Limb (tissue), 2 donors: ENCODE measurements at regions not wholly inside any gene's neighbourhood (a gene's known extent, or its start where the extent isn't known, plus 50 kb on each side); places are given as distances from the start of the nearest gene placed in this dataset.
"Not testable (repeated sequence)": the region's sequence is repeated elsewhere in the genome, so short reads cannot be mapped to it uniquely, and the experiment has no call there.

Experiments used
- DNase-seq, 2 donors: peaks; one replicate each; pipeline ENCODE4 v3.0.0-alpha.2; 2016; ENCODE audit errors: extremely low spot score in 2 of 2

GRCh38 chr3:174336784-174337183, 522.4 kb upstream of the NAALADL2 start:
- no peak for DNase-seq

GRCh38 chr3:174337227-174337626, 521.9 kb upstream of the NAALADL2 start:
- no peak for DNase-seq

DNA sequence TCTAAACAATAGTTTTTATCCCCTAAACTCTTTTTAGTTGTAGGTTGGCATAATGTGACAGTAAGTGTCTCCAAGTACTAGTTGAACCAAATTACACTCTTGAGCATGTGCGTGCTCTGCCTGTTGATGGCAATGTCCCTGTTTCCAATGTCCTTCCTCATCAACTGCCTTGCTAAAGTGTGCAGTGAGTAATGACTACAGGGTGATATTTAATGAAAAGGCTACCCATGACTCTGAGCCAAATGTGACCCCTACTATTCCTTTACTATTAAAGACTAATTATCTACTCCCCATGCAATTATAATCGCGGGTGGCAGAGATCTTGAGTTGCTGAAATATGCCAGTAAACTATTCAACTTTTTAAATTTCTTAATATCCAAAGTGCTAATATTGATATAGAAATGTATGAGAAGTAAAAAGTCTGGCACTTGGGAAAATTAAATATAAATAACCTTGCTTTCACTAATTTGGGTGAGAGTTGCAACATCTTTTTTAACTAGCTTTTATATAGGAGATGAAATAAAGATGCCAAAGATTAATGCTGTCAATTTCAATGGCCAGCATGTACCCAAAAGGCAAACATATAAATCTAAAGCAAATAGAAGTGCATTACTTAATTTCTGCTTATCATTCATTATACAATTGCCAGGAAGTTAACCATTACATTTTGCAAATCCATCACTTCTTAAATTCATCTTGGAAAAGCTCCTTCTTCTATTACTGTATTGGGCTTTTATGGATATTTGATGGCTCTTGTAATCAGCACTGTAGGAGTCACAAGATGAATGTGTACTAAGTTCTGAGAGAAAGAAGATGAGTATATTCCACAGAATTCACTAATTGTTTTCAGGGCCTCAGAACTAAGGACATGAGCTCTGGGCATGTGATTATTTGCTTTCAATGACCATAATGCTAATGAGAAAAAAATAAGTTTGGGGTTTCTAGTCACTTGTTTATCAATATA, 518.2 kb upstream of the NAALADL2 start:
- DNase-seq: no peak

DNA sequence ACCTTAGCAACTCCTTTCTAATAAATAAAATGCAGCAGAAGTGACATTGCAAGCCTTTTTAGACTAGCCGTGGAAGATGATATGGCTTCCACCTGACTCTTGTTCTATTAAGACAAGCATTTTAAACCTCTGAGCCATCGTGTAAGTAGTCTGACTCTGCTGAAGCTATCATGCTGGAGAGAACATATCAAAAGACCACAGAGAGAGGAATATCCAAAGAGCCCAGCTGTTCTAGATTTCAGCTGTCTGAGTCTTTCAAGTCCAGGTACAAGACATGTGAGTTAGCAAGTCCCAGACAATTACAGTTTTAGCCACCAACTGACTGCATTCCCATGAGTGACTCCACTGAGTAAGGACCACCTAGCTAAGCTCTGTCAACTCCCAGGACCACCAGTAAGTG, 517.0 kb upstream of the NAALADL2 start:
- peak in 1 of 2 donors; percentile 30 for DNase-seq

DNA sequence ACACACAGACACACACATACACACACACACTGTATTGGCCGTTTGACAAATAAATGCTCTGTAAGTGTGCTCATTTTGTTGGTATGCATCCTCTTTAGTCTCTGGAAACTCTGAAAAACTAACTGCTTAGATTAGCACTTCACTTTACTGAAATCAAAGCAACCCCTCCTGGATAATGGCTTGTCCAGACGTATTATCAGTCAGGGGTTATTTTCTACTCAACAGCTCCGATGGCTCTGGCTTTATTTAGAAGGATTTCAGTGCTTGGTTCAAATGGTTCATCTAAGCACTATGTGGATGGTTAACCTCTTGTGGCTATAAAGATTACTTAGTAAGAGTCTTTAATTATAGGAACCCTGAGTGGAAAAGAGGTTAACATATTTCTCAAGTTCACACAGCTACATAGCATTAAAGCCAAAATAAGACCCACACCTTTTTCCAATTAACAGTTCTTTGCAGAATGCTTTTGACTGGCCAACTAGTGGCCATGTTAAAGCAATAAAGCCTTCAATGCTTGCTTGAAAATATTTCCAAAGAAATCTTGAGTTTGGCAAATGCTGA, 516.1 kb upstream of the NAALADL2 start:
- DNase-seq: no peak

- DNase-seq: no peak
These were observed 513.0 kb upstream of the NAALADL2 start for GRCh38 chr3:174346141-174346540.

DNA sequence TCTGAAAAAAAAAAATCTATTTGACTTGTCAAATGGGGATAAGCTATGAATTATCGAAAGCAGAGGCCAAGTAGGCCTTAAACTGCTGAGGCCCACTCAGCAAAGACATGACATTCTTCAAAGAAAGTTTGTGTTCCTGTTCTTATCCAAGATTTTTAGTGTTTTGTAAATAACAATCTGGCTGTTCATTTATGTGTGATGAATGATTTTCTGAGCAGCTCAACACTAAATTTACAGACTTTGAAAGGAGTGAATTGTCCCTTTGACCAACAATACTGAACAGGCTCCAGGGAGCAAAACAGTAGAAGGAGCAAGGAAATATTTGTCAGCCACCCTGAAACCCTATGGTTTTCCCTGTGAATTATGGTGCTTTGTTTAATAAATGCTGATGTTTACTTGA, 512.6 kb upstream of the NAALADL2 start:
- no peak for DNase-seq

DNA sequence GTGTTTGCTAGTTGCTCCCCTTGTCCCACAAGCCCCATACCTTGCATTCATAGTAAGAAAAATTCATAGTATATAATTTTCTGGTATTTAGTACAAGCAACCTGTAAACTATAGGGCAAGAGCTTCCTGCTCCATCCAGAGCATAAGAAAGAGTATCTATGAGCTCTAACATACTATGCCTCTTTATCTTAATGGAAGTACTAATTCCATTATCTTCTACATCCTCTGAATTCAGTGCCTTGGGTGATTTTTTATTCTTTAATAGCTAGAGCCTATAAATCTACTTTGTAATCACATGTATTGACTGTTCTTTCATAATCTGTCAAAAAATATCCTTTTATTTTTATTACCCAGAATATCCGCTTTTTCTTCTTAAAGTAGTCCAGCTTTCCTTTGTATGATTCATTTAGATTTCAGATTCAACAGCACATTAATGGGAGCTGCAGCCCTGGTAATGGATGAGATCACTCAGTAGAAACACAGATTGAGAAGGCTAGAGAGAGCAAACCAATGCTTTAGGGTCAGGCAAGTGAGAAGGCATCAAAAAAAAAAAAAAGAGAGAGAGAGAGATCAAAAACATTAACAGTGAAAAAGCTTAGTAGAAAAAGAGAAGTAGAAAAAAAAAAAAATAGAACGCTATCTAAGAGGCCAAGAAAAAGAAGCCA, 511.5 kb upstream of the NAALADL2 start:
- DNase-seq: no peak

DNA sequence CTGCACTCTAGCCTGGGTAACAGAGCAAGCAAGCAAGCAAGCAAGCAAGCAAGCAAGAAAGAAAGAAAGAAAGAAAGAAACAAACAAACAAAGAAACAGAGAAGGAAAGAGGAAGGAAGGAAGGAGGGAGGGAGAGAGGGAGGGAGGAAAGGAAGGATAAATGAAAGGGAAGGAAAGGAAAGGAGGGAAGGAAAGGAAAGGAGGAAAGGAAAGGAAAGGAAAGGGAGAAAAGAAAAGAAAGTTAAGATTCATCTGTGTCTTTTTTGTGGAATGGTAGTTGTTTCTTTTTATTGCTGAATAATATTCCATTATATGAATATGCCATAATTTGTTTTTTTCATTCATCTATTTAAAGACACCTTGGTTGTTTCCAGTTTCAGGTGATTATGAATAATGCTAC, 506.9 kb upstream of the NAALADL2 start:
- DNase-seq: no peak

- no peak for DNase-seq
These were observed 503.6 kb upstream of the NAALADL2 start for GRCh38 chr3:174355505-174355904.

GRCh38 chr3:174356596-174356995, 502.5 kb upstream of the NAALADL2 start:
- no peak for DNase-seq

DNA sequence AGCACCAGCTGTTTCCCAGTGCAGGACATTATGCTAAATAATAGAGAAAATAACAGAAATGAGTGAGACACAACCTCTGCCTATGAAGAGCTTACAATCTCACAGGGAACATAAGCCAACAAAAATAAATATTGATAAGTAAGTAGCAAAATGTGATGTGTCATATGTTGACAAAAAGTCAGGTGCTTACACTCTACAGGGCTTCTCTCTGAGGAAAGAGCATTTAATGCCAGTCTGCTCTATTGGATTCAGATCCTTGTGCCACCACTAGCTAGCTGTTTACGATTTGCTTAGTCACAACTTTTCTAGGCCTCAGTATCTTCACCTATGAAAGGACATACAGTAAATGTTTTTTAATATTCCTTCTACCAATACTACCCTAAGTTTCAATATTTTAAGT, 500.9 kb upstream of the NAALADL2 start:
- no peak for DNase-seq

DNA sequence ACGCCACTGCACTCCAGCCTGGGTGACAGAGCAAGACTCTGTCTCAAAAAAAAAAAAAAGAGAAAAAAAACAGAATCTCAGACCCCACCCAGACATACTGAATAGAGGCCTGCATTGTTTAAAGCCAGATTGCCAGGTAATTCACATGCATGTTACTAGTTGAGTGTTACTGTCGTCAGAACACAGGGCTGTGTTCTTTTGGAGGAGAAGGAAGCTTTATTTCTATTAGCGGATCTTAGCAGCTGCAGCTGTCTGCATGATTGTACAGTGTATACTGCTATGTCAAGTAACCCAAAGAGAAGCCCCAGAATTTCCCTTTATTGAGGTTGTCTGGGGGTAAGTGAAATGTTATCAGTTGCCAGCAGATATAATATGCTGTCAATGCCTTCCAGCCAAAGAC, 496.6 kb upstream of the NAALADL2 start:
- no peak for DNase-seq

GRCh38 chr3:174363256-174363655, 495.9 kb upstream of the NAALADL2 start:
- DNase-seq: no peak

- DNase-seq: no peak
These were observed 493.3 kb upstream of the NAALADL2 start for GRCh38 chr3:174365796-174366195.

DNA sequence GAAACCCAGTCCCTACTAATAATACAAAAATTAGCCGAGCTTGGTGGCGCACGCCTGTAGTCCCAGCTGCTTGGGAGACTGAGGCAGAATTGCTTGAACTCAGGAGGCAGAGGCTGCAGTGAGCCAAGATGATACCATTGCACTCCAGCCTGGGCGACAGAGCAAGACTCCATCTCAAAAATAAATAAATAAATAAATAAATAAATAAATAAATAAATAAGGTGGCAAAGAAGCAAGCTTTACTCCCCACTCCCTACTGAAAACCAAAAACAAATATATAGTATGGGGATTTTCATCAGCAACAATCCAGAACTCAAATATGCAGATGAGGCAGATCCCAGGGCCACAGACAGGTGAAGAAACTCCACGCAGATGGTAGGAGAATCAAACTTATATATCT, 492.2 kb upstream of the NAALADL2 start:
- not testable (repeated sequence) for DNase-seq

GRCh38 chr3:174376346-174376745, 482.8 kb upstream of the NAALADL2 start:
- no peak for DNase-seq

GRCh38 chr3:174377096-174377495, 482.0 kb upstream of the NAALADL2 start:
- no peak for DNase-seq

GRCh38 chr3:174377684-174378083, 481.4 kb upstream of the NAALADL2 start:
- DNase-seq: no peak

DNA sequence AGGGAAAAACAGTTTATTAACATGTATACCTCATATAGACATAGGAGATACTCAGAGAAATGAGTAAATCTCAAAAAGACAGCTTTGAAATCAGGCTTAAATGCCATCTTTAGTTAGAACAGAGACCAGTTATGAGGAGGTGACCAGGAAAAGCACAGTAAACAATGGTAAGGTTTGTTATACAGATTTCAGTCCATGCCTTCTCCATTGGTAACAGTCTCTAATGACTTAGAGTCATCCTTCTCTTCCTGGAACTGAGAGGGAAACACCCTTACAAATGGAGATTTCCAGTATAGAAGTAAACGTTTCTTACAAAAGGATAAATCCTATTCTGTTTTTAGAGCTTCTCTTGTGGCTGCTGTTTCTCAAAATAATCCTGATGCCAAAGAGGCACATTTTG, 476.3 kb upstream of the NAALADL2 start:
- no peak for DNase-seq

DNA sequence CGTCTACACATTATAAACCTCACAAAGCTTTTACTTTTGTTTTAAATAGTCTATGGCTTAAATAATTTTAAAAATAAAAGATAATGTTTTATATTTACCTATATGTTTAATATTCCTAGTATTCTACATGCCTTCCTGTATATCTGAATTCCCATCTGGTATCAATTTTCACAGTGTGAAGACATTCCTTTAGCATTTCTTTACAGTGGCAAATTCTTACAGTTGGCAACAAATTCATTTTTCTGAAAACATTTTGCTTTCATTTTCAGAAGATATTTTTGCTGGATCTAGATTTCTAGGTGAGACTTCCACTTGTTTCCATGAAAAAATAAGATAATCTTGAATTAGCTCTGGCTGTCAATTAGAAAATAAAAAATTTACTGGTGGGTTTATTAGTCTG, 471.4 kb upstream of the NAALADL2 start:
- DNase-seq: no peak

GRCh38 chr3:174397848-174398247, 461.3 kb upstream of the NAALADL2 start:
- no peak for DNase-seq
